GM21390 (cell line): ENCODE measurements at regions not wholly inside any gene's neighbourhood (a gene's known extent, or its start where the extent isn't known, plus 50 kb on each side); places are given as distances from the start of the nearest gene placed in this dataset.

ENCODE experiments used
- ATAC-seq: cut with Tn5 transposase; IDR thresholded peaks from one replicate; pipeline ENCODE4 v1.9.1; 2021; ENCODE audit not compliant: unreplicated experiment

DNA sequence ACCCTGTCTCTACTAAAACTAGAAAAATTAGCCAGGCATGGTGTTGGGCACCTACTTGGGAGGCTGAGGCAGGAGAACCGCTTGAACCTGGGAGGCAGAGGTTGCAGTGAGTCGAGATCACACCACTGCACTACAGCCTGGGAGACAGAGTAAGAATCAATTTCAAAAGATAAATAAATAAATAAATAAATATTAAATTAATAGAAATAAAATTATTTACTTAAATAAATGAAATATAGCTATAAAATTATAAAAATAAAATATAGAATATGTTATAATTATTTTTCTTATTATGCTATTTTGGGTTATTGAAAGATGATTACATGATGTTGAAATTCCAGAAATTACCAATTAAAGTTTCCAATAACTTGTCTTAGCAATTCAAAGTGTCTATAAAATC lies 1029.8 kb upstream of the AGA start:
- no peak for ATAC-seq

DNA sequence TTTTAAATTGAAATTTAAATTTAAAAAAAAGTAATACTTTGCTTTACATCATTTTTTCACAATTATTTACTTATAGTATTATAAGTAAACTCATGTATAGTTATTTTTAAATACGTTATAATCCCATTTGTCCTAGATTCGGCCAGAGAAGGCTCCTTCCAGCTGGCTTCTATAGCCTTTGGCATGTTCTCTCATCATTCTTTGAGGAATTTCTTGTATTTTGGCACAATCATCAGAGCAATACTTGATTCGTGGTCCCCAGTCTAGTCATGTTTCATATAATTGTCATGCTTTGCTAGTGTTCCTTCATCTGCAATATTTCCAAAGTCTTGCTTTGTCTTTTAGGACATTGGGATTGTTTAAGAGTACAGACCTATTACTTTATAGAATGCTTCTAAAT lies 1037.9 kb upstream of the AGA start:
- no peak for ATAC-seq

DNA sequence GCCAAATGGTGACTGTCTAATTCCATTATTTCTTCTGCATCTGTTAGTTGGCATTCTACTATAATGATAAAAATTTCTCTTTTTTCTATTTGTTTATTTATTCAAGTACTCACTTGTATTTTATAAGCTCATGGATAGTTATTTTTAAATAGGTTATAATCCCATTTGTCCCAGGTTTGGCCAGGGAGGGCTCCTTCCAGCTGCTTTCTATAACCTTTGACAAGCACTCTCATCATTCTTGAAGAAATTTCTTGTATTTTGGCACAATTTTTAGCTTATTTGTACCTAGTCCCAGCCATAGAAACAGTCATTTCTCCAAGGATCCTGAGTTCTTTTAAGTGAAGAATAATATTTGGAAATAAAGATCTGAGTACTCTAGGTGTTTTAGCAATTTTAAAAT lies 1038.6 kb upstream of the AGA start:
- ATAC-seq, result no peak

DNA sequence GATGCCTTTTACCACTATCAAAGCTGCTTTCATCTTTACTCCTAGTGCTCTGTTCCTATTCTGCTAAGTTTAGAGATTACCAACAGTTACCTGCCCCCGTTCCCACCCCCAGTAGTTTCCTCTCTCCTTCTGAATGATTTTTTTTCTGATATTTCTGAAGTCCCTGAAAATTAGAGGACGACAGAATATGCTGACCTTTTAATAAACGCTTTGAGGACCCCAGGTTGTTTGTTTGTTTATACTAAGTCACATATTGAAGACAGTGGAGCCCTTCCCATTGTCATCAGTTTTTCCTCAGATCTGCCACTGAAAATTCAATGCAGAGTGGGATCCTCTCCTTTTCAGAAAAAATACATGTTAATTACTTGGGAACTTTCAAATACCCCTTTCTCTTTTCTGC lies 1039.3 kb upstream of the AGA start:
- no peak for ATAC-seq

DNA sequence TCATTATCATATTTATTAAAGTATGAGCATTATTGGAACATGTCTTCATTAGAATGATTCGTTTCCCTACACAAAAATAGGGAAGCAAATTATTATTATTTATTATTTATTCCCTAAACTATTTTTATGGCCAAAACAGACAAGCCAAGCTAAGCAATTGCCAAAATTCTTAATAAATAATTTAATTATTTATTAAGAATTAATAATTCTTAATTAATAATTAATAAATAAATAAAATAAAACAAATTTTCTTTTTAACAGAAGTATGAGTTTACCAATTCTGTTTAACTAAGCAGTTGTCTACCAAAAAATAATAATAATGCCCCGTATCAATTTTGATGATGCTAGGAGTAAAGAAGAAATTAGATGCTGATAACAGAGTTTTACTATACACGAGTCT lies 1080.8 kb upstream of the AGA start:
- no peak for ATAC-seq

DNA sequence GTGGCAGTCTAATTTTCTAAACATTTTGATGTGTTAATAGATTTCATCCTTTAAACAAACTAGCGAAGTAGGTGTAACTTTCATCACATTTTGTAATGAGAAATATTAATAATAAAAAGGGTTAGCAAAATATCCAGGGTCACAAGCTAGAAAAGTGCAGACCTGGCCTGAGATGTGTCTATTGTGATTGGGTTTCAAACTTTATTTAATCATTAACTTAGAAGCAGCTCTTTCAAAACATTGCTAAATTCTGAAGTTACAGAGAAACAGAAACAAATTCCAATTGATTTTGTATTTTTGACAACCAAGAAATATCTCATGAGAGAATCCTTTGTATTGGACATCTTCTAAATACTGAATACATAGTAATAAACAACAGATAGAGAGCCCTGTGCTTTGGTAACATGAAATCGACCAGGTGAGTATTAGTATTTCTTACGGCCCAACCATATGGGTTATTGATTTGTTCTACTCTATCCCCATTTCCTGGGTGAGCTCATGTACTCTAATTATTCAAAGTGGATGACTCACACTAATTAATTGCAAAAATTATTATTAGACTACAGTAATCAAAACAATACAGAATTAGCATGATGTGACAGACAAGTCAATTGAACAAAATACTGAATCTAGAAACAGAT lies 1093.8 kb upstream of the AGA start:
- ATAC-seq, result no peak

DNA sequence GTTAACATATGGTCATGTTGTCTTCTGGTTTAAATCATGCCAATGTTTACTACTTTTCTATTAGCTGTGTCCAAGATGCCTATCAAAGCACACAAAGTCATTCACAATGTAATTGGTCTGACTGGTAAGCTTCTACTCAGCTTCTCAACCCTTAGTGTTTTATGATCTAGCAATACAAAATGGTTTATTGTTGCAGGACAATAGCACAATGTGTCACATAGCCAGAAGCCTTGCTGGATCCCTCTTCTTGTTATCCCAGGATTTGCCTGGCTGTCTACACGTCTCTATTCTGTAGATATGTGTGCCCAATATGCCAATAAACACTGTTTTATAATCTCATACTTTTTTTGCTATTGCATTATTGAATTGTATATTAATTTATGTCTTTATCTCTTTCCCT lies 1111.0 kb upstream of the AGA start:
- no peak for ATAC-seq

DNA sequence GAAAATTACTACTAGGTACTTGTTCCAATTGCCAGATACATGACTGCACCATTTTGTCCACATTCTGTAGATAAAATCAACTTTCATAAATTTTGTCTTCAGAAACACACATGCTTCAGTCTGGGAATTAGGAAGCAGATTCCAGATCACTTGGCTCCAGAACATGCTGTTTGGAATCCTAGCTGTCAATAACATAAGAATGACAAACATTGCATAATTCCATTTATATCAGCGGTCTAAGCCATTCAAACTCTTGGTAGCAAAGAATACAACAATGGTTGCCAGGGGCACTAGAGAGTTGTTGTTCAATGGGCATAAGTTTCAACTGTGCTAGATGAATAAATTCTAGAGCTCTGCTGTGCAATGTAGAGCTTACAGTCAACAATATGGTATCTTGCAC lies 1112.1 kb upstream of the AGA start:
- ATAC-seq, result no peak

DNA sequence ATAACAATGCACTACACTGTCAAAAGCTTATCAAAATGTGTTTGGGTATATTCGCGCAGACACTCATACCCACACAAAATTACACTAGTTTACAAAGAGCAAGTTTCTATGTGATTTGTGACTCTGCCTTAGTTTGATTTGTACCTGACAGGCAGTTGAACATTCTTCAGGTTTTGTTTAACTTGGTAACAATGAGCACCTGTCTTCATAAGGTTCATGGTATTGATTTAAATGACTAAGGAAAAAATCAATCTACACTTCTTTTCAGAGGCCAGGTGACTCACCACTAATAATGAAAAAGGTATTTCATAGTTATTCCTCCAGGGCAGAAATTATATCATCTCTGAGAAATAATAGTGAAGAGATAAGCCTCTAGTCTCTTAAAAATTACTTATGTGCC lies 1114.6 kb upstream of the AGA start:
- no peak for ATAC-seq

DNA sequence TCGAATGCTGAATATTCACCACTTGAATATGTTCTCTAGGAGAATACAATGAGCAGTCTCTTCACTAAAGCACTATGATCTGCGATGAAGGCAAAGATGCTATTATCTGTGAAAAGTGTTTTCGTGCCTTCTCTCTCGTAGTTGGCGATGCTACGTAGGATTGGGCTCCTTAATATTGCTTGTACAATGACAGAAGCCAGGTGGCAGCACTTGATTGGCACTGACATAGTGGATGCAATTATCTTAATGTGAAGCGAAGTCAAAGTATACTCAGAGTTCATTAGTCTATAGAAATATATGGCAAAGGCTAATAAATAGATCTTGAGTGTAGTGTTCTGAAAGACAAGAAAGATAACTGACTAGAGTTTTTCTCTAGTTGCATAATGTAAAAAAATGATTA lies 1135.7 kb upstream of the AGA start:
- no peak for ATAC-seq

DNA sequence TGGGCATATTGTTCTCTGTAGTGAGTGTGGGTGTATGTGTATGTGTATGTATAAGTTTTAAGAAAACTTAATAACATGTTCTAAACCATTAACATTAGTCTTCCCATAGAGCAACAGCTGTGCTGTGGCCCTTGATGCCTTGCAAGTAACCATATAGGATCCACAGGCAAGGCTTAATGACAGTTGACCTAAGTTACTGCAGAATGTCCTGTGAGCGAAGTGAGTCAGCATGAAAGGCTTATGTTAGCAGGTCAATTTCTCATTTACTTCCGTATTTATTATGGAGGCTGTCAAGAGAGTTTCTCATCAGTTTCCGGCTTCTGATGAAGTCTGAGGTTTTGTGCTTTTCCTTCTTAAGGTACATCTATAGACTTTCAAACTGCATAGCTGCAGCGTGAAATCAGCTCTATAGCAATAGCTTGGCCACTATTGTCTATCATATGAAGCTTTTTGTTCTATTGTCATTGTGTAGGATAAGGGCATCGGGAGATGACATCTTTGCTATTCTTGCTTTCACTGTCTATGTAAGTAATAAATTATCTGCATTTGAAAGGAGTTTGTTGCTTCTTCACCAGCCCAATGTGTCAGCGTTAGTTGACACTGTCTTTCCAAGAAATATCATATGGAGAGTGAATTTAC lies 1153.4 kb upstream of the AGA start:
- ATAC-seq, result no peak

DNA sequence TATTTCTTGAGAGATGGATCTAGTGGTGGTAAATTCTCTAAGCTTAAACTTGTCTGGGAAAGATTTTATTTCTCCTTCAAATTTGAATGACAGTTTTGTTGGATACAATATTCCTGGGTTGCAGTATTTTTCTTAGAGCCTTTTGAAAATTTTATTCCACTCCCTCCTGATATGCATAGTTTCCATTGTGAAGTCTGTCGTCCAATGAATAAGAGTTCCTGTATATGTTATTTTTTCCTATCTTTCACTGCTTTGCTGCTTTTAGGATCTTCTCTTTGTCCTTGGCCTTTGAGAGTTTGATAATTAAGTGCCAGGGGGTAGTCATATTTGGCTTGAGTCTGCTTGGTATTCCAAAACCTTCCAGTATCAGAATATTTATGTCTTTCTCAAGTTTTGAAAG lies 1156.4 kb upstream of the AGA start:
- ATAC-seq, result no peak

DNA sequence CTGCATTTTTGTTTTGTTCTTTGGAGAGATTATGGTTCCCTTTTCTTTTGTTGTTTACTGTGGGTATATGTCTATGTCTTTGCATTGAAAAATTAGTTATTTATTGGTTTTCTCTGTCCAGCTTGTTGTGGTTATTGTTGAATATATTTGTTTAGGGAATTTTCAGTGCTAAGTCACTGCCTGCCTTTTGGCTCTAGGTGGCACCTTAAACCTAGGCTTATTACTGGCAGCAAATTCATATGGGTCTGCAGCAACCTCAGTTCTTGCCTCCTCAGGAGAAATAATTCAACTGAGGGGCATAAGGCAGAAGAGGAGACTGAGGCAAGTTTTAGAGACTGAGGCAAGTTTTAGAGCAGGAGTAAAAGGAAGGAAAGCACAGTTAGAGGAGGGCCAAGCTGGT lies 1157.3 kb upstream of the AGA start:
- no peak for ATAC-seq

DNA sequence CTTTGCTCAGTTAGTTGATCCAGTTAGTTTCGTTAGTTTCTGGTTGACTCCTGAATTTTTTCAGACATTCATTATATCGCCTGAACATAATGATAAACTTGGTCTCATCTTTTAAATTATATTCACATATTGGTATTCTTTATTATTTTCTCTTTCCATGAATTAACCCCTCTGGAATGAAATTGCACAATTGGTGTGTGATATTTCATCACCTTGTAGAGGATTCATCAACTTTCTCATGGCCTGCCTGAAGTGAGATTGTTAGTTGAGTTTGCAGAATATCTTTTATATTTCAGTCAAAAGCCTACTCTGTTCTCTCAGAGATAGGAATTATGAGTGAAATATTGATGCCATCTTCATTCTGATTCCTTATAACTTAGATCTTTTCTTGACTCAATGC lies 1160.6 kb upstream of the AGA start:
- ATAC-seq, result no peak

DNA sequence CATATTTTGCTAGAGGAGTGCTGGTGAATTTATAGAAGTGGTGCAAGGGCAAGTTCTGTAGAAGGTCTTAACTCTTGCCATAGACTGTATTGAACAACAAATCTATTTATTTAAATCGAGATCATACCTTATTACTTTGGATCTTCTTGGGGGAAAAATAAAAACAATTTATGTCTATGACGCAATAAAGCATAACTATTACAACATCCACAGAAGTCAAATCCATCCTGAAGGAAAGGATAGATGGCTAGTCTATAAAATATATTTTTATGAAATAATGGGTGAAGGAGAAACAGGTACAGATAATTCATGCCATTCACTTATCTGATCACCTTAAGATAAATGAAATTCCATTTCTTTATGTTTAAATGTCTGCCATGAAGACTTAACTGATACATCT lies 1168.8 kb upstream of the AGA start:
- no peak for ATAC-seq

DNA sequence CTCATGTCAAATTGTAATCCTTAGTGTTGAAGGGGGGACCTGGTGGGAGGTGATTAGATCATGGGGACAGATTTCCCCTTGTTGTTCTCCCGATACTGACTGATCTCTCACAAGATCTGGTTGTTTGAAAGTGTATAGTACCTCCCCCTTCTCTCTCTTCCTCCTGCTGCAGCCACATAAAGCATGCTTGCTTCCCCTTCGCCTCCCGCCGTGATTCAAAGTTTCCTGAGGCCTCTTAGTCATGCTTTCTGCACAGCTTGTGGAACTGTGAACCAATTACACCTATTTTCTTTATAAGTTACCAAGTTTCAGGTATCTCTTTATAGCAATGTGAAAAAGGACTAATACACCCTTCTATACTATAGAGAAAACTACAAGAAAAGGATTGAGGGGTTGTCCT lies 1170.5 kb upstream of the AGA start:
- no peak for ATAC-seq

DNA sequence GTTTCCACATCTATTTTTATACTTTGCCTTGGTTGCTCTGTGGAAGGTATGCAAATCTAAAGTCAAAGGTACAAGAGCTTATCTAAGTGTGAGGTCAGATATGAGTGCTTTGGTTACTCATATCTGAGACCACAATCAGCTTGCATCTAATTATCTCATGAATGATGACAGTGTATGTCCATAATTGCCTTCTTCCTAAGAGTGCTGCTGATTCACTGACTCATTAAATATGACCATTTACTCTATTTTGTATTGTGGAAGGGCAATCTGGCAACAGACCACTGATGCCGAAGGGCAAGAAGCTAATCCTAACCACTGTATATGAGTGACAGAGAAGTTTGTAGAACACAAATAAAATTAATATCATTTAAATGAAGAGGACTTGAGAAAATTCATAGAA lies 1190.2 kb upstream of the AGA start:
- no peak for ATAC-seq

DNA sequence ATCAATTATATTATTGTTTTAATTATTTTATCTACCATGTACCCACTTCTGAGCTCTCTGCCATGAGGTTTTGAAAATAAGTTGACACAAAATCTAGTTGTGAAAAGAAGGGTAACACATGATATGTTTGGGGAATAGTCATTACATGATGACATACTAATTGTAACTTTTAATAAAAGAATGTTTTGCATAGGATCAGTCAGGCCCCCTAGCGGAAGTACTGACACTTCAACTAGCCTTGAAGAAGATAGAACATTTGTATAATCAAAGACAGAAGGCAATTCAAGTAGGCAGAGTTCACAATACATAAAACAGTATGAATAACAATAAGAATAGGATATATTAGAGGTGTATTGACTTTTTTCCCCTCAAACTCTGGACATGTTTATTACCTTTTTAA lies 1191.0 kb upstream of the AGA start:
- no peak for ATAC-seq

DNA sequence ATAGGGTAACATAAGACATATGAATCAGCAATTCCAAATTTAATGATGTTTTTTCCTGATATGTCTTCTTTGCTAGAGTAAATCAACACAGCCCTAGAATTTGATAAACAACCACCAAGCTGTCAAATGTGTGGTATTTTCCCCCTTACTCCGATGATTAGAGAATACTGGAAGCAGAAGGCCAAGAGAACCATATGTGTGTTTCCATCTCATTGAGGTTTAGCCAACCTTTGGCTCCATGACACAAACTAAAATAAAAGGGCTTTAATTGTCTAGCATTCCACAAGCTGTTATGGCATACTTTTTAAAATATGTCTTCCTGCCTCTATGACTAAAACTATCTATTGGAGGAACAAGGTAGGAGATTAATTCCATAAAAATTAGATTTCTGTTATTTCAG lies 1222.4 kb upstream of the AGA start:
- ATAC-seq, result no peak

DNA sequence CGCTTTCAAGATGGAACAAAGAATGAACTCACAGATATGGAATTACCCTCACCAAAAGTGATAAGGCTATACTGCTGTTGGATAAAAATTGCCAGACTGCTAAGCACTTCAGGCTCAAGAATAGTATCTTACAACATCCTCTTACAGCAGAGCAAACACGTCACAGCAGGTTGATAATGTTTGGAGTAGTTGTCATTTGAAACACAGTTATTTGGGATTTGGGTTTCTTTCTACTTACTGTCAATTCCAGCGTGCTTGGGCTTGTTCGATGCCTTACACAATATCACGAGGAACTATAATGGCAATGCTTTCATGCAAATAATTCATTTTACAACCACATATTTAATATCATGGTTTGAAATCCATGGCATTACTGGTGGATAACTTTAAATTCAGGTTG lies 1223.7 kb upstream of the AGA start:
- no peak for ATAC-seq

DNA sequence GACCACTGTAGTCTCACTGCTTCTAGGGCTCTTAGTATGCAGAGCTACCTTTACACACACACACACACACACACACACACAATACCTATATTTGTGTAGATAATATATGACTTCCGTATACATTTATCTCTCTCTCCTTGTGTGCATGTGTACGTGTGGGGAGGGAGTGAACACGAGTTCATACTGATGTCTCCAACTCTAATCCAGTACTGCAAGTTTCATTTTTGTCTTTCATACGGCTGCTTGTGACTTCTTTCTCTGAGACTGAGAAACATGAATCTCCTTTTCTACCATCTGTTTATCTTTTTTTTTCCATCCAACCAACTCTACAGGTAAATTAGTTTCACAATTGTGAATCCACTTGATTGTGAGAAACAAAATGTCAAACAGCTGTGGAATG lies 1229.5 kb upstream of the AGA start:
- no peak for ATAC-seq

DNA sequence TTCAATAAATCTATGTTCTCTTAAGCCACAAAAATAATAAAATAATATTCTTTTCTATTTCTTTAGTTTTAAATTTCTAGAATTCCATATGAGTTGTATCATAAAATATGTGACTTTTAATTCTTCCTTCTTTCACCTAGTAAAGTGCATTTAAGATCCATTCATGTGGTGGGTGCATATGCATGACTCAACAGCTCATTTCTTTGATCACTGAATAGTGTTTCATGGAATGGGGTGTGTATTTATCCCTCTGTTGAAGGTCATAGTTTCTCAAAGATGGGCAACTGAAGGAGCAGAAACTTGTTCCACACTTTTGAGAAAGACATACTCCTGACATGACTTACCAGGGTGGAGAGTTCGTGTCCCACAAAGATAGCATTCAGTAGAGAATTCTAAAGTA lies 1230.3 kb upstream of the AGA start:
- ATAC-seq, result no peak

DNA sequence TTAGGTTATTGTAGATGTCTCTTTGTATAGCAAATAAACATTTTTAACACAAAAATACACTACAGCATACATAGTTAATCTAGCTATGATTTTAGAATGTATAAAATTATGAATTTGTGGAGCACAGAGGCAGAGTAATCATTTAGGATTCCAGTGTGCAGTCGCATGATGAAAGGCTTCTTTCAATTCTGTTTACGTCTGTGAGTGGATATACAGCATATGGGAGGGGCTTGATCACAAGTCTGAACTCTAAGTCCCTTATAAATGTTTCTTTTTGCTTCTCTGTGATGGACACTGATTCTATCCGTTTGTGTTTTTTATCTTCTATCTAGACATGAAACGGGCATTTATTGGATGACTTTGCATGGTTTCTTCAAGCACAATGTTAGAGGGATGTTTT lies 1239.6 kb upstream of the AGA start:
- no peak for ATAC-seq
